Hepatocyte (in vitro differentiated cells): ENCODE measurements at regions not wholly inside any gene's neighbourhood (a gene's known extent, or its start where the extent isn't known, plus 50 kb on each side); places are given as distances from the start of the nearest gene placed in this dataset.

Experiments used
- DNase-seq: peaks from one replicate; pipeline ENCODE4 v3.0.0-alpha.2; 2016; ENCODE audit warnings: low spot score
- H2AFZ ChIP-seq: fragments of 200-600 bp; sonication (generic); 2 replicates; pipeline ENCODE4 v1.6.0; 2016; ENCODE audit warnings: antibody characterized with exemption, mild to moderate bottlenecking
- H3K27ac ChIP-seq: fragments of 200-600 bp; sonication (generic); 2 replicates; pipeline ENCODE4 v1.5.1; 2016; ENCODE audit warnings: mild to moderate bottlenecking
- H3K27me3 ChIP-seq: fragments of 200-600 bp; sonication (generic); 2 replicates; pipeline ENCODE4 v1.6.1; 2016
- H3K36me3 ChIP-seq: fragments of 200-600 bp; sonication (generic); replicated peaks from 2 replicates; pipeline ENCODE4 v1.5.1; 2016; ENCODE audit warnings: low read depth; ENCODE audit not compliant: insufficient read depth
- H3K4me1 ChIP-seq: fragments of 200-600 bp; sonication (generic); 2 replicates; pipeline ENCODE4 v1.5.1; 2016; ENCODE audit warnings: mild to moderate bottlenecking, moderate library complexity; ENCODE audit not compliant: insufficient read depth
- H3K4me2 ChIP-seq: fragments of 200-600 bp; sonication (generic); 2 replicates; pipeline ENCODE4 v1.6.0; 2016
- H3K4me3 ChIP-seq: fragments of 200-600 bp; sonication (generic); 2 replicates; pipeline ENCODE4 v1.5.1; 2016; ENCODE audit warnings: mild to moderate bottlenecking
- H3K79me2 ChIP-seq: fragments of 200-600 bp; sonication (generic); 2 replicates; pipeline ENCODE4 v1.6.0; 2017; ENCODE audit warnings: mild to moderate bottlenecking
- H3K9me2 ChIP-seq: fragments of 200-600 bp; sonication (generic); replicated peaks from 2 replicates; pipeline ENCODE4 v1.6.0; 2017; ENCODE audit warnings: mild to moderate bottlenecking; ENCODE audit not compliant: insufficient read depth
- H3K9me3 ChIP-seq: fragments of 200-600 bp; sonication (generic); 2 replicates; pipeline ENCODE4 v1.5.1; 2016; ENCODE audit warnings: low read depth, mild to moderate bottlenecking
- H4K20me1 ChIP-seq: fragments of 200-600 bp; sonication (generic); 2 replicates; pipeline ENCODE4 v1.6.0; 2016; ENCODE audit warnings: mild to moderate bottlenecking; ENCODE audit not compliant: insufficient read depth, poor library complexity, severe bottlenecking
- CTCF ChIP-seq: fragments of 200-600 bp; sonication (generic); IDR thresholded peaks from 2 replicates; pipeline ENCODE4 v1.5.1; 2016; ENCODE audit warnings: antibody characterized with exemption, mild to moderate bottlenecking; ENCODE audit not compliant: poor library complexity
- EZH2 ChIP-seq: fragments of 200-600 bp; sonication (generic); IDR thresholded peaks from 2 replicates; pipeline ENCODE4 v1.6.1; 2016; ENCODE audit warnings: antibody characterized with exemption, mild to moderate bottlenecking, borderline replicate concordance
- EZH2phosphoT487 ChIP-seq: fragments of 200-600 bp; sonication (generic); IDR thresholded peaks from one replicate; pipeline ENCODE4 v1.6.1; 2018; ENCODE audit warnings: antibody characterized with exemption, mild to moderate bottlenecking, low read depth, moderate library complexity; ENCODE audit not compliant: unreplicated experiment, severe bottlenecking
- WGBS: methylation state at CpG from one replicate; pipeline ENCODE4 v1.1.6; 2016; ENCODE audit warnings: low lambda C conversion rate; ENCODE audit errors: missing lambda C conversion rate; 5-methylcytosine and 5-hydroxymethylcytosine counted together

- WGBS, result 36% methylated on average over 2 of the region's 2 CpGs
- no peaks in the 10 kb centered on the region for H3K4me1 ChIP-seq
- no peak overlapping the region for H3K4me2 ChIP-seq
- no peaks in the 10 kb centered on the region for H3K79me2 ChIP-seq
- H4K20me1 ChIP-seq, result no peaks in the 10 kb centered on the region
- H2AFZ ChIP-seq, result no peak overlapping the region
- no peak overlapping the region for H3K4me3 ChIP-seq
- no peaks in the 10 kb centered on the region for H3K36me3 ChIP-seq
- TF ChIP-seq EZH2 (no peak), EZH2phosphoT487 (no peak), CTCF (no peak)
- no peaks in the 10 kb centered on the region for H3K9me2 ChIP-seq
- no peak for DNase-seq
- no peaks in the 10 kb centered on the region for H3K27me3 ChIP-seq
- no peak overlapping the region for H3K27ac ChIP-seq
- no peaks in the 10 kb centered on the region for H3K9me3 ChIP-seq
Measured at GRCh38 chr2:20877960-20878359, 55.1 kb upstream of the LDAH start.
